GM21717 (cell line): ENCODE measurements at regions not wholly inside any gene's neighbourhood (a gene's known extent, or its start where the extent isn't known, plus 50 kb on each side); places are given as distances from the start of the nearest gene placed in this dataset.

Experiments
- ATAC-seq: cut with Tn5 transposase; IDR thresholded peaks from one replicate; pipeline ENCODE4 v1.9.1; 2021; ENCODE audit warnings: mild to moderate bottlenecking, moderate library complexity; ENCODE audit not compliant: unreplicated experiment

DNA sequence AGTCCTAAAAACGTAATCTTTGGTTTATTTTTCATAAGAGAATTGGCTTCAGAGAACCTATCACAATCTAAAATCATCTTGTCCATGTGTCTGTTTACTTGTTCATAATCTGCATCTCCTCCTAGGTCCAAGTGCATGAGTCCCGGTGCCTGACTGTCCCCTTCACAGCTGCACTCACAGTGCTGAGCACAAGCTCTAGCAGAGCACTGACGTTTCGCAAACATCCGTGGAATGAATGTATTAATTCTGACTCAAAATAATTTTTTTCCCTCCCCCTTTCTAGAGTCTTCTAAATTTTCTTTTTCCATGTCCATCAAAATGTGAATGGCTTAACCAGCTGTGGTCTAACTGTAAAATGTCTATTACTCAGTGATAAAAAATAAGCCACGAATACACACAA is 245.5 kb upstream of the TSHZ3 start:
- no peak for ATAC-seq

DNA sequence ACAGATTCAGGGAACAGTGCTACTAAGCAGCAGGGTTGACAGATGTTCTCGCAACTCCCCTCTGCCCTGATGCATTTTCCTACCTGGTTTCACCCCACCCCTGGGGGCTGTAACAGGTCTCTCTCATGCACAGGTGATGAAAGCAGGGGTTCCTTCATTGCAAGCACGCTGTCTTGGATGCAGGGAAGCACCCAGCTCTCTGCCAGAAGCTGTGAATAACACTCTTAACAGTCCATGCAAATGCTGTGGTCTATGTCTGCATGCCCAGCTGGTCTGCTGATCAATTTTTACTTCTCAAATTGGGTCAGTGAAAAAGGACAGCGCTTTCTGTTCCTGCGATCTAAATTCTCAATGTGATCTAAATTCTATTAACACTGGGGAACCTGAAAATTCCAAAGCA is 246.3 kb upstream of the TSHZ3 start:
- ATAC-seq: no peak

DNA sequence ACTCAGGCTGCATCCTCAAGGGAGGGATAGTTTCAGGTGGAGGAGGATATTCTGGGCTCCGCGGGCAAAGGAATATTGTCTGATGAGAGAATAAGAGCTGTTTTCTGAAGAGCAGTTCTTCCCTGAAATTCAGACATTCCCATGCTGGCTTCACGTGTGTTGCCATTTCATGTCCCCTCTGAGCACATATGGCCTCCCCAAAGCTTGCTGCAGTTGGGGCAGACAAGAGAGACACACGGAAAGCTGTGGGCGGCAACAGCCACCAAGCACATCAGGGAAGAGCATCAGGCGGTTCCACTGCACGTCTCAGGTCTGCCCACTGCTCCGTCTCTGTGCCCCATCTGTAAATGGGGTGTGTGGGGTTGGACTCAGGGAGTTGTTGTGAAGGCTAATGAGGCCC is 247.5 kb upstream of the TSHZ3 start:
- ATAC-seq: no peak

DNA sequence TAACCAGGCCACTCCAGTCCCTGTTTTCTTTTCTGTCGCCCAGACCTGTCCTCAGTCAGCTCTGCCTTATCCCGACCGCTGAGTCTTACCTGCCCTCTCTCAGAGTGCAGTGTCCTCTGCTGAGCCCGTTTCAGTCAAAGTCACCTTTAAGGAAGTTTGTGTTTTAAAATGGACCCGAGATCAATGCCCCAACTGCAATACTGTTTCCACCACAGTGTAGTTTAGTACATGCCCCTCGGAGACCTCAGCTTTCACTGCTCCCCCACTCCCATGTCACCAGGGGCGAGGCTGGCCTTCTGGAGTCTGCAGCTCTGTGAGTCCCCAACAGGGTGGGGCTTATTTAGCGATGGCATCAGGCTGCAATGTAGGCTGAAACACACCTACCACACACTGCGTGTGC is 248.4 kb upstream of the TSHZ3 start:
- ATAC-seq: no peak

DNA sequence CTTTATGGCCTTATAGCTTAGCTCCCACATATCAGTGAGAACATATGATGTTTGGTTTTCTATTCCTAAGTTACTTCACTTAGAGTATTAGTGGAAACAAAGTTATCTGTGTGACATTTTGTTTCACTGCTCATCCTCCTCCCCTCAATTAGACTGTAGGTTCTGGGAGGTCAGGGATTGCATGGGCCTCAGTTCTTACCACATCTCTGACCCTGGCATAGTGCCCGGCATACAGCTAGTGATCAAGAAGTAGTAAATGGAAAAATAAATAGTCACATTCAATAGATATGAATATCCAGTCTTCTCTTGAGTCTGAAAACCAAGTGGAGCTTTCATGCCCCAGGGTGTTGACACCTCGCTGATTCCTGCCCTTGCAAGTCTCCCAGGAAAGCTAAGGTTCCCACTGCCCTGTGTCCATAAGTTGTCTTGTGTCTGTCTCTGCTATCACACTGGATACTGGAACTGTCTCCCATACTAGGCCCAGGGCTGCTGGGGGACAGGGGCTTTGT is 249.5 kb upstream of the TSHZ3 start:
- ATAC-seq: no peak

DNA sequence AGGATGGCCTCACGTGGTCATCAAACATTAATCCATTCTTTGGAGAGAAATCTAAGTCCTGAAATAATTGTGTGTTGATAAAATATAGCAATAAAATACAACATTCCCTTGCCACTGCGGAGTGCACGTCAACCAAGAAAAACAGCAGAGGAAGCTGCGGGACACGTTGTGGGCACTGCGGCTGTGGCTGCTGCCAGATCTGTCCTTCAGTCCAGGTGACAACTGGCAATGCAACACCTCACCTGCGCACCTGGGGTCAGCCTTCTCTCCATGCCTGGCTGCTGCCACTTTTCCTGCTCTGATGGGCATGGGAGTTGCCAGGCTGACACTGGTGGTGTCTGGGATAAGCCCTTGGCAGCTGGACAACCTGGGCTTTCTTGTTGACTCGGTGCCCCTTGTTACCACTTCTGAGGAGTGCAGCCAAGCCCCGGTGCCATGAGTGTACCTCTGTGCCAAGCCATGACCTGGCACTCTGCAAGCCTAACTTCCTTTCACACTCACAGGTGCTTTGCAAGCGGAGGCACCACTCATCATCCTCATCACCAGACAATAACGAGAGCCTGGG is 251.6 kb upstream of the TSHZ3 start:
- no peak for ATAC-seq

DNA sequence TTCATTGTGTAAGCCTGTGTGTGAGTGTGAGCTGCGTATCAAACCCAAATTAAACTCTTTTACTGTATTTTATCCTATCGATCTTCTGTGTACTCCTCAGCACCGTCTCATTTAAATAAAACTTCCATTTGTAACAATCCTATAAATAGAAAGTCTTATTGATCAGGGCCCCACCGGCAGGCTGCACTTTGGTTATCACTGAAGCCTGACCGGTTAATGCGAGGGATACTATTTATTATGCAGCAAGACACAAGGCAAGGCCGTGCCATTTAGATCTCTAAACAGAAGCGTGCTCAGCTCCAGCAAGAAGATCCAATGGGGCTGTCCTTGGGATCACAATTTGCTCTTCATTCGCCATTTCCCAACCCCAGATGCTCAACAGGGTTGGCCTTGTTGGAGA is 252.6 kb upstream of the TSHZ3 start:
- ATAC-seq: no peak

DNA sequence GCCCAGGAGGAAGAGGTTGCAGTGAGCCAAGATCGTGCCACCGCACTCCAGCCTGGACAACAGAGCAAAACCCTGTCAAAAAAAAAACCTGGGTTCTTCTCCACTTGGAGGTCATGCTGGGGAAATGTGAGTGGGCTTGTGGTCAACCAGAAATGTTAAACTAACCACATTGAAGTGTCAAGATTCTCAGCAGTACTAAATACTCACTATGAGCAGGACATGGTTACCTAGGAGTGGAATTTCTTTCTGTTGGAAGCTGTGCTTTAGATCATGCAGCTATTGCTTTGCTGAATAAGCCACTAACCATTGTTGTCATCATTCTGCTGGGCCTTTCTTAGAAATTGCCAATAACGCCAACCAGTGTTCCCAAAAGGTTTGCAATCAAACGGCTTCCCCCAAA is 253.3 kb upstream of the TSHZ3 start:
- no peak for ATAC-seq

DNA sequence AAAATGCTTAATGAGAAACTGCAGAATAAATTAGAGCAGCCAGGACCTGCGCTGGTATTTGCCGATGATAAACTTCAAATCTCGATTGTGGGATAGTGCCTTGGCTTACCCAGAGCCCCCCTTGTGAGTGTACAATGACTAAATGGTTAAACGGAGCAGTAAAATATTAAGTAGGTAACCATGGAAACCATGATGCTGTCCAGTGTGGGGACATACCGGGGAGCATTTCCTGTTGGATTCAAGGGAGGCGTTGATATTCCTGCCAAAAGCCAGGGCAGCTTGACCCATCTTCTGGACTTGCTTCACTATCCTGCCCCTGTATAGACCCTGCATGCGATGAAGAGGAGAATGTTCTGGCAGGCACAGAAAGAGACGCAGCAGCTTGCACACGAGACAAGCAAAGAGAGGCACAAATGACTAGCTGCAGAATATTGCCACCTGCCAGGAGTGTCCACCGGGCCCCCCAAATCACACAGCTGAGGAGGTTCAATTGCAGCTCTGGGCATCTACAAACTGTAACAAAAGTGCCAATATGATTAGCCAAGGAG is 255.3 kb upstream of the TSHZ3 start:
- no peak for ATAC-seq

DNA sequence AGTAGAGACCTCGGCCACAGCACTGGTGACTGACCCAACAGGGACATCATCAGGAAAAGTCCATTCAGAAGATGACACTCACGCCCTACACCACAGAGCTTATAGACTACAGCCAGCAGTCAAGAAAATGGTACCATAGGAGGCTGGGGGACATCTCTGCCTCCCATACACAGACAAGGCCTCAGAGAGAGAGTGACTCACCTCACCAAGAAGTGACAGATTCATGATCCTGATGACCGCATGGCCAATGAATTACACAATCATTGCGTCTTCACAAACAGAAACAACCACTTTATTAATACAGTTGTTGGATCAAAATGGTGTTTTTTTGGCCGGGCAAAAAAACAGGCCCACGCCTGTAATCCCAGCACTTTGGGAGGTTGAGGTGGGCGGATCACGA is 260.8 kb upstream of the TSHZ3 start:
- ATAC-seq: no peak

DNA sequence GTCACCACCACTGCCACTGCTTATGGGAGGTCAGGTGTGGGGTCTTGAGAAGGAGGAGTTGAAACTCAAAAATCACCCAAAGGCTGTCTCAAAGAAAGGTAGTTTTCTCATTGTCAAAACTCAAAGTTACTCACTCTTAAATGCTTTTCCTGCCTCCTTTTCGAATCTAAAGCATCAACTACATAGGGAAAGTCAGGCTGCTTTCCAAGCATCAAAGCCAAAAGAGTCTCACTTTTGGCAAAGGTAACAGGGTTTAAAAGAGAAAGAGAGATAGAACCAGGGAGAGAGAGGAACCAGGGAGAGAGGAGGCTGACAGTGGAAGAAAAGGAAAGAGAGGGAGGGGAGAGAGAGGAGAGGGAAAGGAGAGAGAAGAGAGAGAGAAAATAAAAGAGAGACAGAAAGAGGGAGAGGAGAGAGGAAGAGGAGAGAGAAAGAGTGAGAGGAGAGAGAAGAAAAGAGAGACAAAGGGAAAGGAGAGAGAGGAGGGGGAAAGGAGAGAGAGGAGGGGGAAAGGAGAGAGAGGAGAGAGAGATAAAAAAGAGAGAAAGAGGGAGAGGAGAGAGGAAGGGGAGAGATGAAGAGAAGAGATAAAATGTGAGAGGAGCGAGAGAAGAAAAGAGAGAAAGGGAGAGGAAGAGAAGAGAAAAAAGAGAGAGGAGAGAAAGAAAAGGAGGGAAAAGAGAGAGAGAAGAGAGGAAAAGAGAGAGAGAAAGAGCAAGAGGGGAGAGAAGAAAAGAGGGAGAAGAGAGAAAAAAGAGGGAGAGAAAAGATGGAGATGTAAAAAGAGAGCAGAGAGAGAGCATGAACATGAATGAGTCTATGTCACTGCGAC is 262.0 kb upstream of the TSHZ3 start:
- no peak for ATAC-seq

DNA sequence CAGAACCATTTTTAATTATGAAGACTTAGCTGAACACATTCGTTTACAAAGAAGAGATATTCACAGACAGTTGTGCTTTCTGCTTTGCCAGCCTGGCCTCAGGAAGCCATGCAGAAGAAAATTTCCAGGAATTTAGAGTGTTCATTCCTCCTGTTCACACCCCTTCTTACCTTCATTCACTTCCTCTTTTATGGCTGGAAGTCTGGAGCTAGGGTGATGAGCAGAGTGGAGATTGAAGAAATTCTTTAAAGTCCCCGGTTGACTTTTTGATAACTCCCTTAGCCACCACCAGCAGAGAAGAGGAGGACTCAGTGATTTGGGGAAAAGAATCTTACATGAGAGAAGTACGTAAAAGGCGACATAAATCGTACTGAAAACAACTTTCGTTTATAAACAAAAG is 263.6 kb upstream of the TSHZ3 start:
- ATAC-seq: no peak

DNA sequence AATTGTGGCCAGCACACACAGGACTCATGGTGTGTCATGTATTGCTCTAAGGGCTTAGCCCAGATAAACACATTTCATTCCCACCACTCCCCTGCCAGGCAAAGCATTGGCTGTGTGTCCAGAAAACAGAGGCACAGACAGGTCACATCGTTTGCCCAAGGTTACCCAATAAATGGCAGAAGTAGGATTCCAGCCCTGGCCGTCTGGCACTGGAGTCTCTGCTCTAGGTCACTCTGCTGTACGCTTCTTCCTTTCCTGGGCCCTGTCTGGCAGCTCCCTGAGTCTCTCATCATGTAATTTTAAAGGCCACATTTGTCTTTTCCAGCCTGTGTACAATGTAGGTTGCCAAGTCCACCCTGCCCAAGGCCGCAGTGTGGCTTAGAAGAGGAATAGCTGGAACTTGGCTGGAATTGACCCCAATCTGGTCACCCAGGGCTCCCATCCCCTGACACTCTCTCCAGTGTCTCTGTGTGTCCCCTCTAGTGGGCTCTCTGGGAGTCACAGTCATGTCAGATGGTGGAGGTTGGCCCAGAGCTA is 264.5 kb upstream of the TSHZ3 start:
- ATAC-seq: no peak

DNA sequence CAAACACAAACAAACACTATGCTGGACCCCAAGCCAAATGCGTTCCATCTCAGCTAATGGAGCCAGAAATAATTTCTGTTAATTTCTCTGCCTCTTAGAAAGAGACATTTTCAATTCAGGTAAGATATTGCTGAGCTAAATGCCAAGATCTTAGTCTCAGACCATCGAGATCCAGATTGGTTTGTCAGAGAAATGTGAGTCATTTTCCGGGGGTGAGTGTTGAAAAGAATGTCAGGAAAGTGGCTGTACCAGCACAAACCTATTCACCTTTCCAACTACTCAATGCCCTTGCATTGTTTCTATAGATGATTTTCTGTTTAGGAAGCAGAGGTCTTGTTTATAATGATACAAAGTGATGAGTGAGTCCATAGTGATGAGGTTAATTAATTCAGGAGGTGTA is 266.8 kb upstream of the TSHZ3 start:
- ATAC-seq: no peak

DNA sequence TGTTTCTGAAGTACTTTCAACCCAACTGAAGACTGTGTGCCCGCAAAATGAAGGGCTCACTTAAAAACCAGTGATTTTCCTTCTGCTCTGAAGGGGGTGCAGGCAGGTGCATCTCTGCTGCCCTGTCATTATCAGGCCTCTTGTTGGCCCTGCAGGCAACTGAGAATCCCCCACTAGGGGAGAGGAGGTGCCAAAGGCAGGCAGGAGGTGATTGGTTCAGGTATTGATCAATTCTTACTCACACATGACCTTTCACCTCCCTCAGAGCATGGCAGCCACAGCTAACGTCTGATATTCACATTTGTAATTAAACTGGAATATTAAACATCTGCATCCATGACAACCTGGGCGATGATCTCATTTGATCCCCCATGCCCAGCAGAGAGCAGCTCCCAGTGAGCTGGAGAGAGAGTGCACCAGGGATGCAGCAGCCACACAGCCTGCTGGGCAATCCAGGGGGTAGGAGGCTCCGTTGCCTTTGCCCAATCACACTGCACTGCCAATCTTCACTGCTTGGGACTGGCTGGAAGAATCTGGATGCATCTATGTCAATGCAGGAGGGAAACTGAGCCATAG is 267.9 kb upstream of the TSHZ3 start:
- ATAC-seq: no peak

DNA sequence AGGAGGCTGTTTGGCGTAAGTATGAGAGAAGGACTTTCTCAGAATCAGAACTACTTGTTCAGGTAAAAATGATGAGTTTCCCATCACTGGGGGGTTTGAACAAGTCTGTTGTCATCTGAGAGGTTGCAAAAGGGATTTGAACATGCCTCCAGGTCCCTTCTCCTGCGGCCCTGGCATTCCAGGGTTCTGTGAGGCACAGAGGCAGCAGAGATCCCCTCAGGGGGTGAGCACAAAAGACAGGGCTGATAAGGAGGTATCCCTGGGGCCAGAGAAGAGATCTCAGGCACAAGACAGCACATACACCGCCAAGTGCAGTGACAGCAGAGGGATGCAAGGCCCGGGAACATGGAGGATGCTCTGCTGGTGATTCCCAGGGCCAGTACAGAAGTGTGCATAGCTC is 275.8 kb upstream of the TSHZ3 start:
- ATAC-seq: no peak

DNA sequence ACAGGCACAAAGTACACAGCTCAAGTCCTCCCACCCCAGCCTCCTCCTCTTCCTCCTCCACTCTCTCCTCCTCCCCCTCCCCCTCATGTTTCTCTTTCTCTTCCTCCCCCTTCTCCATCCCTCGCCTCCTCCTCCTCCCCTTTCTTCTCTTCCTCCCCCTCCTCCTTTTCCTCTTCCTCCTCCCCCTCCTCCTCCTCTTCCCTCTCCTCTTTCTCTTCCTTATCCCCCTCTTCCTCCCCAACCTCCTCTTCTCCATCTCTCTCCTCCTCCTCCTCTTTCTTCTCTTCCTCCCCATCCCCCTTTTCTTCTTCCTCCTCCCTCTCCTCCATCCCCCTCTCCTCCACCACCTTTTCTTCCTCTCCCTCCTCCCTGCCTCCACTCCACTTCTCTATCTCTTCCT is 276.3 kb upstream of the TSHZ3 start:
- no peak for ATAC-seq

DNA sequence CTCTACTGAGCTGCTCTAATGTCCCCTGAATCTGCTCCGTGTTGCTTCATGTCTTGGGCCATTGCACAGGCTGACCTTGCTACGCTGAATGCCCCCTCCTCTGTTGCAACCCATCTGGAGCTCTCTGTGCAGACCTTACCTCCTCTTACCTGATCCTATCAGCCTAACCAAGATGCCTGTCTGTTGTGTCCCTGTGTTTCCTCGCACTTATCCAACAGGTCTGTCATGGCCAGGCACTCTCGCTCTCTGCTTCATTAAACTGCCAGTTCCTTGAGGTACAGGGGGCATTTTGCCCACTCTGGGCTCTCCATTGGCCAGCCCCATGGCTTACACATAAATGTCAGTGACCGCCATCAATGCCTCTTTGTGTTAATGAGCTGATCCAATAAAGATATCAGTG is 277.7 kb upstream of the TSHZ3 start:
- no peak for ATAC-seq

DNA sequence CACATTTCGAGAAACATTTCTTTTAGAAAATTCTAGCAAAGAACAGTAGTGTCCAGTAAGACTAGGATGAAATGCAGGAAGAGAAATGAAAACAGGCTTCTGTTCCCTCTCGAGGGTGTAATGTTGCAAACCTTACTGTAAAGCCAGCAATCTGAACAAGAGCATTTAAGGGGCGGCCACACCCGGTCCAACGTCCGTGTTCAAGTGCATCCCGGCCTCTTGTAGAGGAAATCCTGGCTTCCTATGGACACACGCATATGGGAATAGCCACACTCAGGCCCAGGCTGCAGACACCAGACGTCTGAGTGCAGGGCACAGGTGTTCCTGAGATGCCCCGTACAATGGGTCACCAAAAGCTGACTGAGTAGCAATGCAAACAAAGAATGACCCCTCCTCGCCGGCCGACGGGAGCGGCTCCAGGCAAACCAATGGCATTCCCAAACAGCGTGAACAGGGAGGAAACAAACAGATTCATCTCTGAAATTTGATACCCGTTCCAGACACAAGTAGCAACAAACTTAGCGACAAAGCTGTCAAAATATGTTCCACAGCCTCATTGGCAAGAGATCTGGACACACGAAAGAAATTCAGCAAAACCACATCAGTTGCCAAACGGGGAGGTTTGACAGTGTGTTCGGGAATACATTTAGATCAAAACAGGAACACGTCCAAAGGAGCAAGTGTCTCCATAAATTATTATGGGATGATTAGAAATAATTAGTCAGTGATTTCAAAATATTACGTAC is 278.6 kb upstream of the TSHZ3 start:
- no peak for ATAC-seq

DNA sequence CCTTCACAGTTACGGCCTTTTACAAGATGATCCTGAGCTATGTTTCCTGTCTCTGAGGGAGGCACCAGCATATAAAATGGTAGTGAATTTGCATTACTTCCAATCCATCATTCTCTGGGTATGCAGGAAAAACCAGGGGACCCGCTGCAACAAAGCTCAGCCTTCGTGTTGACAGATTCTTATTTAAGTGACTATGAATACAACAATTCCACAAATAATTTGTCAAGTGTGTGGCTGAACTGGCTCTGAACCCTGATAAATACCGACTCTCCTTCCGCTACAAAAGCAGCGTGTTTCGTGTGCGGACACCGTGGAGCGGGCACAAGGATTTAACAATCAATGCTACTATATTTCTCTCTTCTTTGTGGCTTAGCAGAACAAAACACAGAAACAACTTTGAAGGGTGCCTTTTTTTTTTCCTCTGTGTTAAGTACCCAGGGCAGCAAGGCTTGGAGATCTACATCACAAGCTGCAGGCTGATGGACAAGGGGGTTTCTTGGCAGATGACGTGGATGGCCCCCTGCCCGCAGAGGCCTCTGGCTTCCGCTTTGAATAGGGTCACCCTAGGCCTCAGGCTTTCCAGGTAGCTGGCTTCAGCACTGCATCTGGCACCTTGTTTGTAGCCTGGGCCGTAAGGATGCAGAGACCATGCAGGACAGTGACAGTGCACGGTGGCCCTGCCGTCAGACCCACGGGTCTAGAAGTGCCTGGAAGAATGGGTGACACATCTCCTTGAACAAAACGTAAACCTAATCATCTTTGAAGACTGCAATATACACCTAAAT is 280.5 kb upstream of the TSHZ3 start:
- no peak for ATAC-seq
